IMR-90 (cell line): ENCODE measurements at regions not wholly inside any gene's neighbourhood (a gene's known extent, or its start where the extent isn't known, plus 50 kb on each side); places are given as distances from the start of the nearest gene placed in this dataset.

Experiments
- ATAC-seq: fragments of 200-7000 bp; cut with Tn5 transposase; 2 replicates; pipeline ENCODE4 v1.9.1; 2020; ENCODE audit warnings: low read depth, mild to moderate bottlenecking, moderate library complexity
- BruUV-seq: library from RNA; stranded (reverse); fragments of 400-500 nt; replicated peaks from 2 replicates; lab custom pipeline; 2021; lab: Mats Ljungman, UMichigan
- CTCF ChIA-PET: fragments of 300-600 bp; formaldehyde crosslinking; extraction: SDS; loops from one replicate; lab custom pipeline; 2021; ENCODE audit warnings: antibody characterized with exemption; lab: Yijun Ruan, JAX
- POLR2A ChIA-PET: fragments of 300-600 bp; sonication (Branson Sonifier 250); formaldehyde crosslinking; loops from one replicate; lab custom pipeline; 2022; ENCODE audit warnings: antibody characterized with exemption; ENCODE audit not compliant: unreplicated experiment; lab: Charles Lee
- DNase-seq: peaks from one replicate; pipeline ENCODE4 v3.0.0; 2013
- H2AFZ ChIP-seq: replicated peaks from 2 replicates; pipeline ENCODE3; 2013; ENCODE audit warnings: low read length, mild to moderate bottlenecking; ENCODE audit not compliant: poor library complexity
- H2AK5ac ChIP-seq: 2 replicates; pipeline ENCODE4 v1.6.1; 2013; ENCODE audit warnings: low read depth, low read length, inconsistent platforms
- H2AK9ac ChIP-seq: replicated peaks from 2 replicates; pipeline ENCODE3; 2013; ENCODE audit warnings: mild to moderate bottlenecking, low read depth, low read length, moderate library complexity; ENCODE audit not compliant: poor library complexity
- H2BK120ac ChIP-seq: 2 replicates; pipeline ENCODE4 v1.6.1; 2013; ENCODE audit warnings: low read depth, low read length, inconsistent platforms
- H2BK15ac ChIP-seq: 3 replicates; pipeline ENCODE4 v1.6.1; 2013; ENCODE audit warnings: low read depth, low read length, inconsistent platforms
- H2BK20ac ChIP-seq: 2 replicates; pipeline ENCODE4 v1.6.1; 2013; ENCODE audit warnings: low read depth, mild to moderate bottlenecking, inconsistent platforms, low read length, moderate library complexity
- H2BK5ac ChIP-seq: 2 replicates; pipeline ENCODE4 v1.6.1; 2013; ENCODE audit warnings: mild to moderate bottlenecking, low read depth, low read length, inconsistent platforms; ENCODE audit not compliant: poor library complexity, severe bottlenecking
- H3K14ac ChIP-seq: replicated peaks from 2 replicates; pipeline ENCODE4 v1.6.1; 2013; ENCODE audit warnings: low read depth, low read length, inconsistent platforms
- H3K18ac ChIP-seq: 2 replicates; pipeline ENCODE4 v1.6.1; 2013; ENCODE audit warnings: low read depth, low read length, control low read depth
- H3K23ac ChIP-seq: 2 replicates; pipeline ENCODE4 v1.6.1; 2013; ENCODE audit warnings: low read depth, low read length, inconsistent platforms
- H3K27ac ChIP-seq: 2 replicates; pipeline ENCODE4 v1.5.1; 2013; ENCODE audit warnings: mild to moderate bottlenecking, control low read depth, low read length; ENCODE audit not compliant: insufficient read depth
- H3K27me3 ChIP-seq: 2 replicates; pipeline ENCODE4 v1.6.1; 2013; ENCODE audit warnings: low read length; ENCODE audit not compliant: control insufficient read depth, insufficient read depth
- H3K36me3 ChIP-seq: 2 replicates; pipeline ENCODE4 v1.6.1; 2013; ENCODE audit warnings: low read length, mixed read lengths; ENCODE audit not compliant: control insufficient read depth, insufficient read depth
- H3K4ac ChIP-seq: 2 replicates; pipeline ENCODE4 v1.6.1; 2013; ENCODE audit warnings: low read depth, low read length, inconsistent platforms
- H3K4me1 ChIP-seq: 2 replicates; pipeline ENCODE4 v1.6.1; 2013; ENCODE audit warnings: low read length, mixed read lengths; ENCODE audit not compliant: control insufficient read depth, insufficient read depth
- H3K4me2 ChIP-seq: 2 replicates; pipeline ENCODE4 v1.6.1; 2013; ENCODE audit warnings: low read depth, mild to moderate bottlenecking, control low read depth, low read length, moderate library complexity
- H3K4me3 ChIP-seq: 2 replicates; pipeline ENCODE4 v1.5.1; 2013; ENCODE audit warnings: low read depth, mild to moderate bottlenecking, control low read depth, low read length, moderate library complexity; ENCODE audit not compliant: insufficient read depth
- H3K56ac ChIP-seq: 2 replicates; pipeline ENCODE4 v1.6.1; 2013; ENCODE audit warnings: low read length, inconsistent platforms; ENCODE audit not compliant: insufficient read depth; ENCODE audit errors: extremely low read depth
- H3K79me1 ChIP-seq, 2 experiments: 2 replicates each; pipeline ENCODE4 v1.6.1; 2013; ENCODE audit warnings: low read length in 2 of 2, inconsistent platforms in 1 of 2, low read depth in 1 of 2
- H3K9ac ChIP-seq: 2 replicates; pipeline ENCODE4 v1.6.1; 2013; ENCODE audit warnings: low read depth, low read length, control low read depth
- H3K9me1 ChIP-seq: 2 replicates; pipeline ENCODE4 v1.6.1; 2013; ENCODE audit warnings: low read length, inconsistent platforms; ENCODE audit not compliant: insufficient read depth
- H3K9me3 ChIP-seq: 2 replicates; pipeline ENCODE4 v1.6.1; 2013; ENCODE audit warnings: low read length; ENCODE audit not compliant: control insufficient read depth, insufficient read depth
- H4K20me1 ChIP-seq: 2 replicates; pipeline ENCODE4 v1.6.1; 2013; ENCODE audit warnings: low read length, inconsistent platforms; ENCODE audit not compliant: insufficient read depth
- H4K5ac ChIP-seq: 2 replicates; pipeline ENCODE4 v1.6.1; 2013; ENCODE audit warnings: mild to moderate bottlenecking, low read depth, low read length, control low read depth
- H4K8ac ChIP-seq, 2 experiments: 2 replicates each; pipeline ENCODE4 v1.6.1; 2013; ENCODE audit warnings: low read depth in 2 of 2, low read length in 2 of 2, control low read depth in 1 of 2, inconsistent platforms in 1 of 2
- H4K91ac ChIP-seq: 2 replicates; pipeline ENCODE4 v1.6.1; 2013; ENCODE audit warnings: low read depth, low read length, inconsistent platforms; ENCODE audit not compliant: insufficient read depth
- BHLHE40 ChIP-seq: fragments of 150-350 bp; IDR thresholded peaks from 2 replicates; pipeline ENCODE4 v1.6.1; 2016; ENCODE audit warnings: mild to moderate bottlenecking, low read depth, low read length
- CEBPB ChIP-seq: IDR thresholded peaks from 2 replicates; pipeline ENCODE4 v1.6.1; 2012; ENCODE audit warnings: low read depth, low read length, improper control_type of control experiment
- CHD1 ChIP-seq: IDR thresholded peaks from 2 replicates; pipeline ENCODE4 v1.6.1; 2012; ENCODE audit warnings: low read depth, low read length, improper control_type of control experiment
- CTCF ChIP-seq: conservative IDR thresholded peaks from 2 replicates; pipeline ENCODE4 v1.5.1; 2012; ENCODE audit warnings: mild to moderate bottlenecking, low read depth, low read length, improper control_type of control experiment
- FOS ChIP-seq: fragments of 150-350 bp; IDR thresholded peaks from 2 replicates; pipeline ENCODE4 v1.6.1; 2016; ENCODE audit warnings: low read depth, low read length
- MAFK ChIP-seq: IDR thresholded peaks from 2 replicates; pipeline ENCODE4 v1.6.1; 2012; ENCODE audit warnings: low read depth, low read length, improper control_type of control experiment
- NFE2L2 ChIP-seq: fragments of 150-350 bp; IDR thresholded peaks from 2 replicates; pipeline ENCODE4 v1.6.1; 2016; ENCODE audit warnings: low read depth, mild to moderate bottlenecking, low read length
- RCOR1 ChIP-seq: IDR thresholded peaks from 2 replicates; pipeline ENCODE4 v1.6.1; 2012; ENCODE audit warnings: mild to moderate bottlenecking, low read length, improper control_type of control experiment; ENCODE audit not compliant: insufficient replicate concordance
- WGBS, 2 experiments: methylation state at CpG; one replicate each; pipeline versions ENCODE4 v1.1.5 to v1.1.7; 2013; ENCODE audit warnings: missing lambda C conversion rate in 2 of 2; ENCODE audit not compliant: insufficient read length in 1 of 2; ENCODE audit errors: extremely low coverage in 2 of 2; 5-methylcytosine and 5-hydroxymethylcytosine counted together
- dilution Hi-C: fragments of 300-500 bp; cut with HindIII; formaldehyde crosslinking; loops from one replicate; pipeline ENCODE4 v1.14.3; 2018; ENCODE audit warnings: low sequenced_read_pairs; ENCODE audit not compliant: unreplicated experiment
- in situ Hi-C: fragments of 300-500 bp; cut with MboI; formaldehyde crosslinking; loops from 3 replicates; pipeline ENCODE4 v1.14.3; 2019; ENCODE audit warnings: low sequenced_read_pairs, inconsistent platforms, mixed read lengths
- intact Hi-C: fragments of 100-400 bp; cut with micrococcal nuclease; formaldehyde crosslinking; loops from 2 replicates; pipeline ENCODE4 v1.10.0; 2022

- H4K8ac ChIP-seq: no peak overlapping the region
- no peak overlapping the region for H4K5ac ChIP-seq
- H3K56ac ChIP-seq: no peak overlapping the region
- intact Hi-C loops: no loop called here
- H2BK15ac ChIP-seq: no peak overlapping the region
- POLR2A ChIA-PET: no interaction called here
- H3K4ac ChIP-seq: no peak overlapping the region
- no peak; the same call in 1 of the 2 replicates for ATAC-seq
- in situ Hi-C loops: no loop called here
- H4K20me1 ChIP-seq: no peaks in the 10 kb centered on the region
- CTCF ChIA-PET: interaction anchor here (1.0 kb wide), 1 partner anchor 76 kb away, joined by 3 read pairs; no protein-coding TSS in a partner anchor
- no peak overlapping the region for H3K23ac ChIP-seq
- H4K91ac ChIP-seq: no peak overlapping the region
- no peak overlapping the region for H3K4me3 ChIP-seq
- no CpG with 5 or more reads among the region's 3 CpGs for whole genome bisulfite sequencing, 2 experiments
- no peak overlapping the region for H3K9ac ChIP-seq
- no peak overlapping the region for H3K14ac ChIP-seq
- H2BK120ac ChIP-seq: no peak overlapping the region
- no peaks in the 10 kb centered on the region for H3K79me1 ChIP-seq
- no peaks in the 10 kb centered on the region for H3K9me1 ChIP-seq
- H2AK9ac ChIP-seq: no peak overlapping the region
- no peak overlapping the region for H3K4me2 ChIP-seq
- peak; percentile 32 for DNase-seq
- no peak overlapping the region for H3K18ac ChIP-seq
- H3K36me3 ChIP-seq: no peaks in the 10 kb centered on the region
- dilution Hi-C loops: no loop called here
- BruUV-seq: no TSS peak
- no peak for TF ChIP-seq BHLHE40
- TF ChIP-seq CEBPB: no peak
- 0 out of 2 replicates have a peak, but pooled peaks have one; percentile 22 for TF ChIP-seq MAFK
- TF ChIP-seq NFE2L2: no peak
- TF ChIP-seq FOS: no peak
- no peak for TF ChIP-seq RCOR1
- no peak for TF ChIP-seq CTCF
- TF ChIP-seq CHD1: no peak
- H2AFZ ChIP-seq: no peak overlapping the region
- H2AK5ac ChIP-seq: no peak overlapping the region
- no peak overlapping the region for H2BK5ac ChIP-seq
- H2BK20ac ChIP-seq: no peak overlapping the region
- H3K27ac ChIP-seq: no peak overlapping the region
- H3K9me3 ChIP-seq: no peaks in the 10 kb centered on the region
- no peaks in the 10 kb centered on the region for H3K27me3 ChIP-seq
- H3K4me1 ChIP-seq: no peaks in the 10 kb centered on the region
Observed at GRCh38 chr4:123469245-123469644, 72.7 kb downstream of the SPRY1 start.
